22Rv1 (cell line): ENCODE measurements at regions not wholly inside any gene's neighbourhood (a gene's known extent, or its start where the extent isn't known, plus 50 kb on each side); places are given as distances from the start of the nearest gene placed in this dataset.

Source experiments
- ZFX ChIP-seq: fragments of 450-650 bp; IDR thresholded peaks from 2 replicates; pipeline ENCODE4 v1.6.1; 2017; ENCODE audit warnings: antibody characterized with exemption, borderline replicate concordance
- TF ChIP-seq, protein P1 (sequence below): fragments of 450-650 bp; IDR thresholded peaks from 2 replicates; pipeline ENCODE4 v1.5.1; 2017; ENCODE audit warnings: mild to moderate bottlenecking

DNA sequence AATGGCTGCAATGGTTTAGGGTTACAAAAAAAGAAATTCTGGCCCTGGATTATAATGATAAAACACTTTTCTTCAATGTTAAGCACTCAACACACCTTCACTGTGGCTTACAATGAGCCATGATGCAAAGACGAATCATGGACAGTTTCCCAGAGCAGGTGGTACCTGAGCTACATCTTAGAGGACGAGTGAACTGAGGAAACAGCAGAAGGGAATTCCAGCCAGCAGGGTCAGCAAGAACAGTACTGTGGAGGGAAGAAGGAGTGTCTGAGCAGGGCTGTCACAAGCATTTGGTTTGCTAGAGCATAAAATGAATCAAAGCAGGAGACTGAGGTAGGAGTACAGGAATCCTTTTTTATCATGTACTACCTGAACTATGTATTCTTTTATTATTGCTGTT, 332.8 kb upstream of the C11orf87 start:
- TF ChIP-seq, protein P1, sequence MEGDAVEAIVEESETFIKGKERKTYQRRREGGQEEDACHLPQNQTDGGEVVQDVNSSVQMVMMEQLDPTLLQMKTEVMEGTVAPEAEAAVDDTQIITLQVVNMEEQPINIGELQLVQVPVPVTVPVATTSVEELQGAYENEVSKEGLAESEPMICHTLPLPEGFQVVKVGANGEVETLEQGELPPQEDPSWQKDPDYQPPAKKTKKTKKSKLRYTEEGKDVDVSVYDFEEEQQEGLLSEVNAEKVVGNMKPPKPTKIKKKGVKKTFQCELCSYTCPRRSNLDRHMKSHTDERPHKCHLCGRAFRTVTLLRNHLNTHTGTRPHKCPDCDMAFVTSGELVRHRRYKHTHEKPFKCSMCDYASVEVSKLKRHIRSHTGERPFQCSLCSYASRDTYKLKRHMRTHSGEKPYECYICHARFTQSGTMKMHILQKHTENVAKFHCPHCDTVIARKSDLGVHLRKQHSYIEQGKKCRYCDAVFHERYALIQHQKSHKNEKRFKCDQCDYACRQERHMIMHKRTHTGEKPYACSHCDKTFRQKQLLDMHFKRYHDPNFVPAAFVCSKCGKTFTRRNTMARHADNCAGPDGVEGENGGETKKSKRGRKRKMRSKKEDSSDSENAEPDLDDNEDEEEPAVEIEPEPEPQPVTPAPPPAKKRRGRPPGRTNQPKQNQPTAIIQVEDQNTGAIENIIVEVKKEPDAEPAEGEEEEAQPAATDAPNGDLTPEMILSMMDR: no peak
- no peak for TF ChIP-seq ZFX
